Left forelimb (tissue), 1 donor: ENCODE measurements at regions not wholly inside any gene's neighbourhood (a gene's known extent, or its start where the extent isn't known, plus 50 kb on each side); places are given as distances from the start of the nearest gene placed in this dataset.

Experiments used
- DNase-seq: peaks from one replicate; pipeline ENCODE4 v3.0.0-alpha.2; 2018; ENCODE audit warnings: low spot score

GRCh38 chr17:413016-413350, 60.4 kb upstream of the RPH3AL start:
- DNase-seq, result peak; percentile 44

DNA sequence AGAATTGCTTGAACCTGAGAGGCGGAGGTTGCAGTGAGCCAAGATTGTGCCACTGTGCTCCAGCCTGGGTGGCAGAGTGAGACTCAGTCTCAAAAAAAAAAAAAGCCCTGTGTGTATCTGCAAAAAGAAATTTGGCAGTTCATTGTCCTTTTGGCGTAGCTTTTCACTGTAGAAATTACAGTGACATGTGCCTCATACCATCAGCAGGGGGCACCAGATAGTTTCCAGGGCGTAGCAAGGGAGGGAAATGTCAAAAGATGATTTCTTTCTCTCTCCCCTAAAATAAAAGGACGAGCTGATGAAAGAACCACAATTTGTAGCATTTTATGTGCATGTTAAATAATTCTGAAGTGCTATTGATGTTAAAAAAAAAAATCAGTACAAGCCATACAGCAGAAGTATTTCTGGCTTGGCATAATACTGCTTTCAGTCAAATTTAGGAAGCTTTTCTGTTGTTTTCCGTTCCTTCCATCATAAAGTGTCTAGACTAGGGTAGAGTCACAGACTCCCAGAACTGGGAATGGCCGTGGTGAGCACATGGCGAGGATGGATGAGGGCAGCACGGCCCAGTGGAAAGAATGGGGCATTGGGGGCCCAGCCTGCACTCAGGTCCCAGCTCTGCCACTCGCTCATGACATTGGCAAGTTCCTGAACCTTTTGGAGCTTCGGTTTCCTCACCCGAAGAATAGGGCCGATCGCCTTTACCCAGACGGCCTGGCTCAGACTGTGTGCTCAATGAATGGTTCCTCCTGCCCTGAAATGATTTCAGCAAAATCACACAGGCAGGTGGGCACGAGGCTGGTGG, 59.8 kb upstream of the RPH3AL start:
- peak; percentile 33 for DNase-seq

DNA sequence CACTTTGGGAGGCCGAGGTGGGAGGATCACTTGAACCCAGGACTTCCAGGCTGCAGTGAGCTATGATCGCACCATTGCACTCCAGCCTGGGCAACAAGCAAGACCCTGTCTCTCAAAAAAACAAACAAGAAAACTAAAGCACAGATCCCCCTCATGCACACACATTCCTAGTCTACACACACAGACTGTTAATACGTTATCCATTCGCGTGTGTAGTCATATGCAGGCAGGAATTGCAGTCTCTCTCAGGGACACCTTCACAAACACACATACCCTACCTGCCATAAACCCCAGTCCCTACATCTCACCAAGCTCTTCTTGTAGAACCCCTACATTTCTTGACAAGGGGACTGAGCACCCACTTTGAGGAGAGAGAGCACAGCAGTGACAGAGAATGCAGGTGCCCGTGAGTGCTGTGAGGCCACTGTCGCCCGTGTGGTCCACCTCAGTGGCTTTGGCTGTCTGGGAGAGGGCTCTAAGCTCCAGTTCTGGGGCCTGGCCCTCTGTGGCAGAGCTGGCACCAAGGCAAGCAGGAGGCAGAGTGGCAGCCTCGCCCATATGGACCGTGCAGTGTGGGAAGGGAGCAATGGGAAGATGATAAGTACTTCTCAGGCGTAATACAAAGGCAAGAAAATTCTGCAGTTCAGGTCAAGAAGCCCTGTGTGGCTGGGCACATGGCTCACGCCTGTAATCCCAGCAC, 59.0 kb upstream of the RPH3AL start:
- DNase-seq, result no peak

DNA sequence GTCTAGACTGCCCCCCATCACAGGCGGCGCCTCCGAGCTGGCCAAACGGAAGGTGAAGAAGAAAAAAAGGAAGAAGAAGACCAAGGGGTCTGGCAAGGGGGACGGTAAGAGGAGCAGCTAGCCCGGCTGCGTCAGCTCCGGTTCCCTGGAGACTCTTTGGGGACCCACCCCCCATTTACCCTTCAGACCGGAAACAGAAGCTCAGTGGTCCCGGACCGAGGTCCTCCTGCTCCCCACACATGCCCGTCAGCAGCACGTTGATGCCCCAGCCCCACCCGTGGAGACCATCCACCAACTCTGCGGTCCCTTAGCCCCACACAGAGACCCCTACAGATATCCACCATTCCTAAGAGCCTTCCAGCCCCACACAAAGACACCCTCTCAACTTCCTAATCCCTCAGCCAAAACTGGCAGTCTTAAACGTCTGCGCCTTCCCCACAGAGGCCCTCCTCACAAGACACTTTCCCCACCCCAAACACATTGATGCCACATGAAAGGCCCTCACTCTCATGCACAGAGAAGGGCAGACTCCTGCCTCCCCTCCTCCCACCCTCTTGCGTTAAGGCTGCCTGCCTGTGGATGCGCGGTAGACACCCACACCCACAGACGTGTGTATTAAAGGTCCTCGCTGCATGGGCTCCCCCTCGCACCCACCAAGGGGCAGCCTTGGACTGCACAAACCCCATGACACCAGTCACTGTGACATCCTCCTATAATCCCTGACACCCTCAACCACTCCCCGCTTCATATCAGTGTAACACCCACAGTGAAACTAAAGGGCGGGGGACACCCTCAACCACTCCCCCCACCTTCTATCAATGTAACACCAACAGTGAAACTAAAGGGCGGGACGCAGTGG, 58.2 kb upstream of the RPH3AL start:
- peak; percentile 71 for DNase-seq

DNA sequence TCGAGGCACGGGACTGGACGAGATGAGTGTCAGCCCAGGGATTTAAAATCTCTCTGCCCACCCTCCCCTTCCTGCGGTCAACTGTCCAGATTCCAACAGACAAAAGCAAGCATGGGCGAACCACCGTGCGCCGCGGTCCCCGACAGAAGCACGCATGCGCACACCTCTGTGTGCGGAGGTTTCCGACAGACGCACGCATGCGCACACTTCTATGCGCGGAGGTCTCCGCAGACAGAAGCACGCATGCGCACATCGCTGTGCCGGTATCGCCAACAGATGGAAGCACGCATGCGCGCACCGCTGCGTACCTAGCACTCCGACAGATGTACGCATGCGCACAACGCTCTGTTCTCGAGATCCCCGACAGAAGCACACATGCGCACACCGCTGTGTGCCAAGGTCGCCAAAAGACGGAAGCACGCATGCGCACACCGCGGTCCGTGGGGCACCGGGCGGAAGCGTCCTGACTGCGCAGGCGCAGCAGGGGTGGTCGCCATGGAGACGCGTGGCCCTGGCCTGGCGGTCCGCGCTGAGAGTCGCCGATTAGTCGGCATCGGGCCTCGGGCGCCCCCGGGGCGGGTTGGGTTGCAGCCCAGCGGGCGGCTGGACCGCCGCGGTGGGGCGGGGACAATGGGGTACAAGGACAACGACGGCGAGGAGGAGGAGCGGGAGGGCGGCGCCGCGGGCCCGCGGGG, 57.4 kb upstream of the RPH3AL start:
- DNase-seq, result peak; percentile 99

- DNase-seq, result no peak
Observed at GRCh38 chr17:409308-409847, 56.8 kb upstream of the RPH3AL start.

GRCh38 chr17:404703-405102, 52.1 kb upstream of the RPH3AL start:
- no peak for DNase-seq
